Glomerular visceral epithelial cell (primary cell): ENCODE measurements at regions not wholly inside any gene's neighbourhood (a gene's known extent, or its start where the extent isn't known, plus 50 kb on each side); places are given as distances from the start of the nearest gene placed in this dataset.
"Not testable (repeated sequence)": the region's sequence is repeated elsewhere in the genome, so short reads cannot be mapped to it uniquely, and the experiment has no call there.

Source experiments
- DNase-seq: peaks from one replicate; pipeline ENCODE4 v3.0.0-alpha.2; 2016; ENCODE audit errors: extremely low spot score

DNA sequence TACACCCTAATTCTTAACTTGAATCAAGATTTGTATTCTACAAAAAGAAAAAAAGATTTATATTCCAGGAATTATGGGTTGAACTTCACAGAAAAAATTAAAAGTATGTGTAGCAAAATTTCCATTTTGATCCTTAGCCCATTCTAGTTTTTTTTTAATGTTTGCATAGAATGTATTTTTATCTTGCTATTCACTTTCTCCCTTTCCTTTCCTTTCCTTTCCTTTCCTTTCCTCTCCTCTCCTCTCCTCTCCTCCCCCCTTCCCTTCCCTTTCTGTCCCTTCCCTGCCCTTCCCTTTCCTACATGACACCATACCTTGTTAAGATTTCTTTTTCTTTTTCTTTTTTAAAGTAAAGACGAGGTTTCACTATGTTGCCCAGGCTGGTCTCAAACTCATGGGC lies 542.5 kb upstream of the PTGER4 start:
- no peak for DNase-seq

DNA sequence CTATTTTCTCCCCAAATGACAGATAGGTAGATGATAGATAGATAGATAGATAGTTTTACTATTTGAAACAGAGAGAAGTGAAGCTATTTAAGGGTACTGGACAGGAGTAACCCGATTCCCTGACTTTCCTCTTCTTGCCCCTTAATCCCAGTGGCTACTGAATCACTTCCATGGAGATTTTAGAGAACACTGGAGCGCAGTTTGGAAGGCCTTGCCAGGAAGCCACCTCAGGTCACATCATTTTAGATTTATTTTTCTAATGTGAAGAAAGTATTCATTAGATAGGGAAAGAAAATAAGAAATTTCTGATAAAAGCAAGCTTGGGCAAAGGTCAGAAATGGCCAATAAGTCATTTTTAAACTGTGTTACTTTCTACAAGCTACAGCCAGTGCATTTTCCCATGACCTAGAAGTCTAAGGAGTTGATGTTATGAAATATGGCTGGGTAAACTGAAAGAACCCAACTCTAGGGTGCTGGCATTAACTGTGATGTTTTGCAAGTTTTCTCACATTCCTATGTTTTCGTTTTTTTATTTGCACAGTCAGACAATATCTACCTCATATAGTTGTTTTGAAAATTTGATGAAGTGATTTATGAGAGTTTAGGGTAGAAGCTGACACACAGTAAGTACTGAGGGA lies 544.7 kb upstream of the PTGER4 start:
- DNase-seq, result no peak

DNA sequence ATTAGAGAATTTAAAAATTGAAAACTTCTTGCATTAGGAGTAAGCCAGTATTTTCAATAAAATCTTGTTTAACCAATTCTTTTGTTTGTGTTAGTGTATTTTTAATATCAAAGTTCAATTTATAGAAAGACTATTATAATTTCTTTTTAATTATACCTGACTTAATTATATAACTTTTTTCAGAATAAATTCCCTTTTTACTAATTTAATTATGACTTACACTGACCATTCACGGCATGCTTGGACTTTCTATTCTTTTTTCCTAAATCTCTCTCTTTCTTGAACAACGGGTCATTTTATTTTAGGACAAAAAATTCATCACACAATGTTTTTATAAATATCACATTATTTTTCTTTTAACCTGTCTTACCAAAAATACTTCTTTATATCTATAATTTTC lies 555.3 kb upstream of the PTGER4 start:
- DNase-seq, result peak; percentile 10

DNA sequence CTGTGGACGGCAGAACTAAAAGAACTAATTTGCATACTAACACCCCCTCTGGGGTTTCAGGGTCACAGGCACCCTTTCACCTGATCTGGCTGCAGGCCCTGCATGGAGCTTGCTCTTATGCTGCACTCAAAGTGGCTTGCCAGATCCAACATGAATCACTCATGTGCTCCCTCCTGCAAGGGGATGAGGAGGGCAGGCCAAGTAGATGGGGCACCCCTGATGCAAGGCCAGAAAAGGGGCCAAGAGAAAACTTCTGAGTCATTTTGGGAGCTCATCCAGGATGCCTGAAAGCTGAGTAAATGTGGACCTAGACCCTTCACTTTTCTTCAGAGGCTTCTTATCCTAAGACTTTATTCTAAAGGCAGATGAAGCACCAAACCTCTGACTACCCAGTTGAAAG lies 558.5 kb upstream of the PTGER4 start:
- no peak for DNase-seq

DNA sequence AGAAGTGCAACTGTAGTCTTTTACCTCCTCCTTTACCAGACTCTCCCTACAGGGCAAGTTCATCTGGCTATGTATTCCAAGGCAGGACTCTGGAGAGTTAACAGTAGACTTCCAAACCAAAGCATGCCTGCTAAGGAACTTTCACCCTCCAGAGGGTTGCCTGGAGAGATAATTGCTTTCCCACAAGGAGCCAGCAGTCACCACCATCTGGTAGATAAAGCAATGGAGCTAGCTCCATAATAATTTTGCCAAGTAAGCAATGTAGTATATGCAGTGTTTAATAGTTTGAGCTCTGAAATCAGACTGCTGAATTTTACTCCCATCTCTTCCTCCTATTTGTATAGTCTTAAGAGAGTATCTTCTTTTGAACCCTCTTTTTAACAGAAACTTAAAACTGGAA lies 566.8 kb upstream of the PTGER4 start:
- no peak for DNase-seq

DNA sequence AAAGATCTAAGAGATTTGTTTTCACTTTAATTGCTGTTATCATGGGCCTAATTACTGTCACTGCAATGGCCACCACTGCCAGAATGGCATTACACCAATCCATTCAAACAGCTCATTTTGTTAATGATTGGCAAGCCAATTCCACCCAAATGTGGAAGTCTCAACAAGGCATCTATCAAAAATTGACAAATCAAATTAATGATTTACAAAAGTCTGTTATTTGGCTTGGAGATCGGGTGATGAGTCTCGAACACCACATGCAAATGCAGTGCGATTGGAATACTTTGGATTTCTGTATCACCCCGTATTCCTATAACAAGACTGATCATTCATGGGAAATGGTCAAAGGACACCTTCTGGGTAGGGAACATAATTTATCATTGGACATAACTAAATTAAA lies 568.7 kb upstream of the PTGER4 start:
- DNase-seq, result not testable (repeated sequence)

DNA sequence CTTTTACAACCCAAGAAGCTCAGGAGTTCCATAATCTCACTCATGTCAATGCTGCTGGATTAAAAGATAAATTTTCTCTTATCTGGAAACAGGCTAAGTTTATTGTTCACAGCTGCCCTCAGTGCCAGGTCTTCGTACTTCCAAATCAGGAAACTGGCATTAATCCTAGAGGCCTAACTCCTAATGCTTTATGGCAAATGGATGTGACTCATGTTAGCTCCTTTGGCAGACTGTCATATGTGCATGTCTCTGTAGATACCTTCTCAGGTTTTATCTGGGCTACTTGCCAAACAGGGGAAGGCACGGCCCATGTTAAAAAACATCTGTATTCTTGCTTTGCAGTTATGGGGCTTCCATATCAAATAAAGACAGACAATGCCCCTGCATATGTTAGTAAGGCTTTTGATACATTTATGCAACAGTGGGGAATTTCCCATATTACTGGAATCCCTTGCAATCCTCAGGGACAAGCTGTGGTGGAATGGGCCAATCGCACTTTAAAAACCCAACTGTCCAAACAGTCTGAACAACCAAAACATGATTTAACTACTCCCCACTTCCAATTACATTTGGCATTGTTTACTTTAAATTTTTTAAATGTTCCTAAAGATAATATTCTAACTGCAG lies 570.8 kb upstream of the PTGER4 start:
- DNase-seq, result peak; percentile 39

DNA sequence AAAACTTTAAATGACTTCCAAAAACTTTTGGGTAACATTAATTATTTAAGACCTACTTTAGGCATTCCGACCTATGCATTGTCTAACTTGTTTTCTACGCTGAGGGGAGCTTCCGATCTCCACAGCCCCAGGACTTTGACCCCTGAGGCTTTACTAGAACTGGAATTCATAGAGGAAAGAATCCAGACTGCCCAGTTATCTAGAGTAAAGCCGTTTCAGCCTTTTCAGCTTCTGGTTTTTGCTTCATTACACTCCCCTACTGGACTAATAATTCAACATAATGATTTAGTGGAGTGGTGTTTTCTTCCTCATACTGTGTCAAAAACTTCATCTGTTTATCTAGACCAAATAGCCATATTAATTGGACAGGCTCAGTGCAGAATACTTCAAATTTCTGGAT lies 571.9 kb upstream of the PTGER4 start:
- DNase-seq, result not testable (repeated sequence)

DNA sequence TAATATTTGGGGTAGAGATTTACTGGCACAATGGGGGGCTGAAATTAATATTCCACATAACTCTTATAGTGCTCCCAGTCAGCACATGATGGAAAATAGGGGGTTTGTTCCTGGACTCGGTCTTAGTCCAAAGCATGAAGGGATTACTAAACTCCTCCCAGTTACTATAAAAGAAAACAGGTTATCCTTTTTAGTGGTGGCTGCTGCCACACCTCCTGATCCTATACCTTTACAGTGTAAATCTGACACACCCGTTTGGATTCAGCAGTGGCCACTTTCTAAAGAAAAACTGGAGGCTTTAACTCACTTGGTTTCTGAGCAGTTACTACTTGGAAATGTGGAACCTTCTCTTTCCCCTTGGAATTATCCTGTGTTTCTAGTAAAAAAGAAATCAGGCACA lies 572.9 kb upstream of the PTGER4 start:
- no peak for DNase-seq

DNA sequence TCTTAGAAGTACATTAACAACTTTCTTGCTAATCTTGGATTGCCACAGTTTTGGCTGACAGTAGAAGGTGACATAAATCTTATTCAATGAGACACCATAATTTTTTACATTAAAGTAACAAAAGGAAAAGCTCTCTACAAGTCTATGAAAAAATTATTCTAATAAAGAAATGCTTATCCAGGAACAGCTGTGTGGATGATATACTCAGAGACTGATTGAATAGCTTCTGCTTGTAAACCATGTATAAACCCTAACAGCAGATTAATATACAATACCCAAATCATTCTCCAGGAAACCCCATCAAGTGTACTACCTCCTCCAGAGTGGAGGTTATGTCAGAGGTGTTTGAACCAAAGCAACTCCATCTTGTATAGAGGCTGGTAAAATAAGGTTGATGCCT lies 581.4 kb upstream of the PTGER4 start:
- no peak for DNase-seq

DNA sequence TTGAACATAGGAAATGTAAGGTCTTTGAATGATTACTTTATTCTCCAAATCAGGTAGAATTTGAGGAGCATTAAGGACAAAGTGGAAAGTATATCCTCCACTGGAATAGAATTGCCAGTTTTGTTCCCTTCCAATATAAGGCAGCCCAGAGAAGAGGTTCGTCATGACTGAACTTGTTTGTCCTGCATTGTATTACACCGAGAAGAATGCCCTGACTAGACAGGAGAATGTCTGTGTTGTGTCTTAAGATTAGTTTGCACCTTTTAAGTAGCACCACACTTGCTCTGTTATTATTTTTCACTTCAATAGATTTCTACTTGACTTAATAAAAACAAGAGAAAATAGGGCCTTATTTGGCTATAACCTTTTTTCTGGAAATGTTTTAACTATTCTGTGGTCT lies 586.2 kb upstream of the PTGER4 start:
- DNase-seq, result no peak

DNA sequence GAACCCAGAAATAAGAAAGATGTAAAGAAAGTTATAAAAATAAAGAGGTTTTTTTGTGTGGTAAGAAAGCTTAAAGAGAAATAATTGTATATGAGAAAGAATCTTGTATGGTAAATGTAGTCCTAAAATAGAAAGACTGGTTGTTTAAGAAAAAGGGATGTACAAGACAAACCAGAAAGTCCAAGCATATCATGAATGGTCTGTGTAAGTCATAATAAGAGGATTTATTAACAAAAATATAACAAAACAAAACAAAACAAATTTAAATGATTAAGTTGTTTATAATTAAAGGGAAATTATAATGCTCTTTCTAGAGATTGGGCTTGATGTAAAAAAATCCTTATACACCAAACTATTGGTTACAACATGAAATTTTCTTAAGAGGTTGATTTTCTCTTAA lies 590.4 kb upstream of the PTGER4 start:
- no peak for DNase-seq

DNA sequence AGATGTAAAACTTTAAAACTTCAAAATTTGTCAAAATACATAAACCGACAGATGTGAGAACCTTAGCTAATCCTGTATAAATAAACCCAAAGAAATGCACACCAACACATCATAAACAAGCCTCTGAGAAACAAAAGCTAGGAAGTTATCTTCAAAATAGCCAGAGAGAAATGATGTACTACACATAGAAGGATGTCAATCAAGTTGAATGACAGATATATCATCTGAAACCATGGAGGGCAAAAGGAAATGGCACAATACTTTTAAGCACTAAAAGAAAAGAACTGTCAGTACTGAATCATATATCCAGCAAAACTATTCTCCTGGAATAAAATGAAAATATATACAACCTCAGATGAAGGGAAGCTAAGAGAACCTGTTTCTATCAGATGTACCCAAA lies 595.1 kb upstream of the PTGER4 start:
- no peak for DNase-seq

DNA sequence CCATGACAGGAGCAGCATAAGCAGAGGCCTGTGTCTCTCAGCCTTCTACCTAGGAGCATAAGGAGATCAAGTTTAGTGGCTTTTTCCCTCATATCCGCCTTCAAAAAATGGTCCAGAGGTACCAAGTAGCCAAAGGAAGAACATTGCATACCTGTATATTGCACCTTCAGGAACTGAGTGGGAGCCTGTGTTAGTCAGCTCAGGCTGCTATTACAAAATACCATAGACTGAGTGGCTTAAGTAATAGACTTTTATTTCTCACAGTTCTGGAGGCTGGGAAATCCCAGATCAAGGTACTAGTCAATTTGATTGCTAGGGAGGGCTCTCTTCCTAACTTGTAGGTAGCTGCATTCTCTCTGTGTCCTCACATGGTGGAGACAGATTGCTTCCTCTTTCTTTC lies 597.4 kb upstream of the PTGER4 start:
- DNase-seq, result no peak

DNA sequence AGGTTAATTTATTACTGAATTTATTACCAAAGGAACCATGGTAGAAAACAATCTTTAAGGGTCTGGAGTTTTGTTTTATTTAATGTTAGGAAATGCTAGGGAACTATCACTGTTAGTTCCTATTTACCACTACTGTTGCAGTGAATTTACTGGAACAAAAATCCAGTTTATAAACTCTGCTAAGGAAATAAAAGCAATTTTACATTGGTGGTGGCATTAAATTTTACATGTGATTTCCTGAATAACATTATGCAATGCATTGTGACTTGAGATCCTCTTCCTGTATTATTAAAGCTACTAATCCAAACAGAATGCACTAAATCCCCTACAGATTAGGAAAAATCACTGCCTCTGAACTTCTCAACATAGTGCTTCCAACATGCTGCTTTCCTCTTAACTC lies 599.5 kb upstream of the PTGER4 start:
- no peak for DNase-seq

DNA sequence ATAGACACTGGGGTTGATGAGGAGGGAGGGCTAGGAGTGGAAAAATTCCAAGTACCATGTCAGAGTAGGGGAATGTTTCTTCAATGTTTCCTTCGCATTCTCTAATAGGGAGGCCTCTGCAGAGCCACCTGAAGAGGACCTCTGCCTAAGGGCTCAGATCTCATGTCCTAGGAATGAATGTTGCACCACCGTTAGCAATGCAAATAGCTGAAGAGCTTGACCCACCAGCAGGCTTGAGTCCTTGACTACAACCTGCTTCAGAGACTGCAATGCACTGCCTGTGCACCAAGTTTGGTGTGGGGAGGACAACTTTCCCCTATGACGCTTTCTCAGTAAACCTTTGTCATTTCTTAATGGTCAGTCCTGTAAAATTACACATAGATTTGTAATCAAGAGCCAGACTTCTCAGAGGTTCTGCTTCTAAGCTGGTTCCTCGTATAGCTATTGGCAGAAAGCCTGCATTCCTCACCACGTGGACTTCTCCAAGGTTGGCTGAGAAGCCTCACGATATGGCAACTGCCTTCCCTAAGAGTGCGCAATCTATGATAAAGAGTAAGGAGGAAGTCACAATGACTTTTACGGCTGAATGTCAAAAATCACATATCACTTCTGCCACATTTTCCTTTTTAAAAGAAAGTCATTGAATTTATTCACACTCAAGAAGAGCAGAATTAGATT lies 600.7 kb upstream of the PTGER4 start:
- no peak for DNase-seq

DNA sequence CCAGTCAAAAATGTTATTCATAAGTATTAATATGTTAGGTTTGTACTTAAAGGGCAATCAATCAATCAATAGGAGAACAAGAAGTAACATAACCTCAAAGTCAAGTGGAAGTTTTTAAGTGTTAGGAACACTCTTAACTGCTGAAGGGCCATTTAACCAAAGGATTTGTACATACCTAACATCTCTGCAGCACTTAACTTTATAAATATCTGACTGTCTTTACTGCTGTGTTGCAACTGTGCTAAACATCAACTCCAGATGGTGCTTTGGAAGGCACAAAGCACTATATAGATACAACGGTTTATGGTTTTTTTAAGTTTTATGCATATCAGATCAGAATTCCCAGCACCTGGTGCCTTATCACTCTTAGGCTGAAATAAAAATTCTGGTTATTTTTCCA lies 604.9 kb upstream of the PTGER4 start:
- no peak for DNase-seq

DNA sequence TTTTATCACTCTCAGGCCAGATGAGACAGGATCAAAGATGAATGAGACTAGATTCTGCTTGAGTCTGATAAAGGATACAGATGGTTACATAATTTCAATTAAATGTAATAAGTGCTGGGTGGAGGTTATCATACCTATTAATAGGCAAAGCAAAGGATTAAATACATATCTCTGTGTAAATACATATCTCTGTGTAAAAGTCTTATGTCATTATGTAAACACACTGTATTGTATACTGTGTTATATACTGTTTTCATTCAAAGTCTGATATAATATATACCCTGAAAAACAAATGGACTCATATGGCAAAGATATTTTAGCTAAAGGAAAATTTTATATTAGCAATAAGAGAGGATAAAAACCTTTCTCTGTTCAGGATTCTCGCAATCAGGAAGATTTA lies 605.8 kb upstream of the PTGER4 start:
- DNase-seq, result no peak

DNA sequence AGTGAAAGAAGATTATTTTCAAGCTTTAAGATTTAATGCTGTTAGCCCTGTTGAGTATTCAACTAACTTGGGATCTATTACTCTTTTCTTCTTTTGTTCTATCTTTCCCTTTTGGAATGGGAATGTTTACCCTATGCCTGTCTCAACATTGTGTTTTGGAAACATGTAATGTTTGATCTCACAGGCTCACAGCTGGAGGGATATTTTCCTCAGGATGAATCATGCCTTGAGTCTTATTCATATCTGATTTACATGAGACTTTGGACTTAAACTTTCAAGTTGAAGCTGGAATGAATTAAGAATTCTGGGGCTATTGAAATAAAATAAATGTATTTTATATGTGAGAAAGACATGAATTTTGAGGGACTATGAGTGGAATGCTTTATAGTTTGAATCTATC lies 607.8 kb upstream of the PTGER4 start:
- no peak for DNase-seq

DNA sequence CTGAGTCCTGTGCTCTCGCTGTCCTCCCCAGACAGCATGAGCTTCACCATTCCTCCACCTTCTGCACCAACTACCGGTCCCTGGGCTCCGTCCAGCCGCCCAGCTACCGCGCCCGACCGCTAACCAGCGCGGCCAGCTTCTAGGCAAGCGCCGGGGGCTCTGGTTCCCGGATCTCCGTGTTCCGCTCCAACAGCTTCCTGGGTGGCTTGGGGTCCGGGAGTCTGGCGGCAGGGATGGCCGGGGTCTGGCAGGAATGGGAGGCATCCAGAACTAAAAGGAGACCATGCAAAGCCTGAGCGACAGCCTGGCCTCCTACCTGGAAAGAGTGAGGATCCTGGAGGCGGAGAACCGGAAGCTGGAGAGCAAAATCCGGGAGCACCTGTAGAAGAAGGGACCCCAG lies 613.1 kb upstream of the PTGER4 start:
- no peak for DNase-seq

DNA sequence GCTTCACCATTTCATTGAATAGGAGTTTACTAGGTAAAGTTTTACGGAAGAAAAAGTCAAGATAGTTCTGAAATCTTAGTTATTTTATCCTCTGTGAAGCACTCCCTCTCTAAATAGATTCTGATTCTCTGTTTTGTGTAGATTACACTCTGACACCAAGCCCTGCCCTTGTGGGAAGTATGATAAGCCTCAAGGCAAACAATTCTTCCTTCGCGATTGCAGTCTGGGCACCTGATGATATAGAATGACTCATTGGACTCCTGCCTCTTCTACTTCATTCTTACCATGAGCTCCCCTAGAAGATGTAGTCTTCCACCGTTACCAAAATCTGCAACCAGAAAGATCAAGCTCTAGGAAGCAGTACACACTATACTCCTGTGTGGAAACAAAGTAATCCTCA lies 626.9 kb upstream of the PTGER4 start:
- DNase-seq, result no peak

DNA sequence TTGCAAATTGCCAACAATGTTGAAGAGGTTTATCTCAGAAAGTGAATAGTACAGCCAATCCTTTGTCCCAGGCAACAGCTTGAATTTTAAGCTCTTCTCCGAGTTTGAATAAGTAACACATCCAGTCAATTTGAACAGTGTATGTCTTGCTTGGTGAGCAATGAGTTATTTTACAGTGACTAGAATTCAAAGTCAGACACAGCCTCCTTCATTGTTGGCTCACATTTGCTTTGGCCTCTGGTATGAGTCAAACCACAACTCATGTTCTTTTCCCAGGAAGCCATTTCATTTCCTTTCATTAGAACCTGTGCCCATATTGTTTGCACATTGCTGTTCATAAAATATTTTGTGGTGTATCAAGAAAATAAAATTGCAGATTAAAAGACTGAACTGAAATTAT lies 622.0 kb upstream of the DAB2 start:
- DNase-seq, result peak; percentile 57

DNA sequence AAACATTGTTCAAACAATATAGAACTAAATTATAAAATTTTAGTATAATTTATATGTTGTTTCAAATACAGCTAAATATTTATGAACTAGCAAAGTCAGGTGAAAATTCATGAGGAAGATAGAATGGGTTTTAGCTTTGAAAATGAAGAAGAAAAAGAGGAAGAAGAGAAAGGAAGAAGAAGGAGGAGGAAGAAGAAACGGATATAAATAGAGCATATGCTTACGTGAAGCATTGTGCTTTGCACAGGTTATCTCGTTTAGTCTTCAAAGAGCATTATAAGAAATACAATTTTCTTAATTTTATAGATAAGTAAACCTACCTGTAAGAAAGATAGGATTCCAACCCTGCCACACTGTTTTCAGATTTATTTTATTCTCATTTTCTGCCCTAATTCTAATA lies 620.6 kb upstream of the DAB2 start:
- DNase-seq, result no peak

DNA sequence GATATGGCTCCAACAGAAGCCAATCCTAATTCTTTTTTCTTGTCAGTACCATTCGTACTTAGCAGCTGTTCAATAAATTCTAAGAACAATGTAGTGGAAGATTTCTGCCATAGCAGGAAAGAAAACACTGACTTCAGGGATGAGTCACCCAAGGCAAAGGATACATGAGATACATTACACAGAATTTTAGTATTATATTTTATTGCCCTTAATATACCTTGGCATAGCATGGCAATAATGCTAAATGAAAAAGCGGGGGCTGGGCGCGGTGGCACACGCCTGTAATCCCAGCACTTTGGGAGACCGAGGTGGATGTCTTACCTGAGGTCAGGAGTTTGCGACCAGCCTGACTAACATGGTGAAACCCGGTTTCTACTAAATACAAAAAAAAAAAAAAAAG lies 619.1 kb upstream of the DAB2 start:
- no peak for DNase-seq
